DND-41 (cell line): ENCODE measurements at regions not wholly inside any gene's neighbourhood (a gene's known extent, or its start where the extent isn't known, plus 50 kb on each side); places are given as distances from the start of the nearest gene placed in this dataset.

Source experiments
- ATAC-seq: fragments of 200-7000 bp; cut with Tn5 transposase; 3 replicates; pipeline ENCODE4 v1.9.1; 2021; ENCODE audit warnings: low read depth; ENCODE audit not compliant: insufficient read depth
- DNase-seq: peaks from one replicate; pipeline ENCODE4 v3.0.0-alpha.2; 2020
- H2AFZ ChIP-seq: 2 replicates; pipeline ENCODE4 v1.6.0; 2012; ENCODE audit warnings: low read depth, low read length
- H3K27ac ChIP-seq: 2 replicates; pipeline ENCODE4 v1.5.1; 2012; ENCODE audit warnings: low read length, inconsistent platforms
- H3K27me3 ChIP-seq: fragments of 200-600 bp; sonication (generic); 2 replicates; pipeline ENCODE4 v1.6.0; 2012; ENCODE audit warnings: low read length, mild to moderate bottlenecking, inconsistent platforms; ENCODE audit not compliant: insufficient read depth, poor library complexity
- H3K36me3 ChIP-seq: 2 replicates; pipeline ENCODE4 v1.5.1; 2012; ENCODE audit warnings: low read length, inconsistent platforms; ENCODE audit not compliant: insufficient read depth
- H3K4me1 ChIP-seq: 2 replicates; pipeline ENCODE4 v1.5.1; 2012; ENCODE audit warnings: mild to moderate bottlenecking, low read length; ENCODE audit not compliant: insufficient read depth
- H3K4me2 ChIP-seq: 2 replicates; pipeline ENCODE4 v1.6.0; 2012; ENCODE audit warnings: mild to moderate bottlenecking, moderate library complexity, low read length, inconsistent platforms; ENCODE audit not compliant: insufficient read depth
- H3K4me3 ChIP-seq, 2 experiments: fragments of 200-600 bp in 1 of 2; shearing (Covaris generic) in 1 of 2; 2 replicates each; pipeline ENCODE4 v1.5.1; 2012 to 2016; ENCODE audit warnings: inconsistent platforms in 2 of 2, low read length in 2 of 2, mild to moderate bottlenecking in 2 of 2, low read depth in 1 of 2, moderate library complexity in 1 of 2
- H3K79me2 ChIP-seq: 2 replicates; pipeline ENCODE4 v1.6.0; 2012; ENCODE audit warnings: low read length, inconsistent platforms; ENCODE audit not compliant: insufficient read depth
- H3K9ac ChIP-seq: 2 replicates; pipeline ENCODE4 v1.6.0; 2012; ENCODE audit warnings: low read depth, mild to moderate bottlenecking, inconsistent platforms, low read length, moderate library complexity
- H3K9me3 ChIP-seq: 2 replicates; pipeline ENCODE4 v1.5.1; 2012; ENCODE audit warnings: low read length, moderate library complexity, mild to moderate bottlenecking, inconsistent platforms; ENCODE audit not compliant: insufficient read depth, severe bottlenecking
- H4K20me1 ChIP-seq: 2 replicates; pipeline ENCODE4 v1.6.0; 2012; ENCODE audit warnings: low read length; ENCODE audit not compliant: insufficient read depth
- EZH2 ChIP-seq: IDR thresholded peaks from 3 replicates; pipeline ENCODE4 v1.6.1; 2012; ENCODE audit warnings: borderline replicate concordance, low read depth, mild to moderate bottlenecking, moderate library complexity, low read length, inconsistent platforms; ENCODE audit not compliant: severe bottlenecking
- TF ChIP-seq, protein P1 (sequence below): IDR thresholded peaks from 2 replicates; pipeline ENCODE4 v1.5.1; 2012; ENCODE audit warnings: borderline replicate concordance, low read length, moderate library complexity, mild to moderate bottlenecking; ENCODE audit not compliant: poor library complexity, severe bottlenecking; ENCODE audit errors: extremely low read depth

DNA sequence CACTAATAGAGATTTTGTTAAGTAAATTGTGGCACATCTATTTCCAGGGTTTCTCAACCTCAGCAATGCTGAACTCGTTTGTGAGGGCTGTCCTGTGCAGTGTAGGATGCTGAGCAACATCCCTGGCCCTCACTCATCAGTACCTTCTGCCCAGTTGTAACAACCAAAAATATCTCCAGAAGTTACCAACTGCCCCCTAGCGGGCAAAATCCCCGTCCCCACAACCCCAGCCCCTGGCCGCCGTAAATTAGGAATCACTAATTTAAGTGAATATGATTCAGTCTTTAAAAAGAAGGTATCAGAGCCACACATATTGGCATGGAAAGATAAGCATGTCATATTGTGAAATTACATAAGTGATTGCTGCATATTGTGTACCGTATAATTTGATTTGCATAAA, 123.4 kb downstream of the ASB9 start:
- H3K36me3 ChIP-seq = no peaks in the 10 kb centered on the region
- no peaks in the 10 kb centered on the region for H3K9me3 ChIP-seq
- no peaks in the 10 kb centered on the region for H4K20me1 ChIP-seq
- no peaks in the 10 kb centered on the region for H3K4me1 ChIP-seq
- ATAC-seq = peak; percentile 50; the same call in 1 of the 3 replicates
- H3K4me2 ChIP-seq = no peak overlapping the region
- no peak overlapping the region for H3K9ac ChIP-seq
- H2AFZ ChIP-seq = no peak overlapping the region
- no peaks in the 10 kb centered on the region for H3K27me3 ChIP-seq
- H3K79me2 ChIP-seq = no peaks in the 10 kb centered on the region
- no peak for TF ChIP-seq EZH2
- TF ChIP-seq, protein P1, sequence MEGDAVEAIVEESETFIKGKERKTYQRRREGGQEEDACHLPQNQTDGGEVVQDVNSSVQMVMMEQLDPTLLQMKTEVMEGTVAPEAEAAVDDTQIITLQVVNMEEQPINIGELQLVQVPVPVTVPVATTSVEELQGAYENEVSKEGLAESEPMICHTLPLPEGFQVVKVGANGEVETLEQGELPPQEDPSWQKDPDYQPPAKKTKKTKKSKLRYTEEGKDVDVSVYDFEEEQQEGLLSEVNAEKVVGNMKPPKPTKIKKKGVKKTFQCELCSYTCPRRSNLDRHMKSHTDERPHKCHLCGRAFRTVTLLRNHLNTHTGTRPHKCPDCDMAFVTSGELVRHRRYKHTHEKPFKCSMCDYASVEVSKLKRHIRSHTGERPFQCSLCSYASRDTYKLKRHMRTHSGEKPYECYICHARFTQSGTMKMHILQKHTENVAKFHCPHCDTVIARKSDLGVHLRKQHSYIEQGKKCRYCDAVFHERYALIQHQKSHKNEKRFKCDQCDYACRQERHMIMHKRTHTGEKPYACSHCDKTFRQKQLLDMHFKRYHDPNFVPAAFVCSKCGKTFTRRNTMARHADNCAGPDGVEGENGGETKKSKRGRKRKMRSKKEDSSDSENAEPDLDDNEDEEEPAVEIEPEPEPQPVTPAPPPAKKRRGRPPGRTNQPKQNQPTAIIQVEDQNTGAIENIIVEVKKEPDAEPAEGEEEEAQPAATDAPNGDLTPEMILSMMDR = peak; percentile 28
- no peak overlapping the region for H3K4me3 ChIP-seq
- peak; percentile 10 for DNase-seq
- no peak overlapping the region for H3K27ac ChIP-seq

DNA sequence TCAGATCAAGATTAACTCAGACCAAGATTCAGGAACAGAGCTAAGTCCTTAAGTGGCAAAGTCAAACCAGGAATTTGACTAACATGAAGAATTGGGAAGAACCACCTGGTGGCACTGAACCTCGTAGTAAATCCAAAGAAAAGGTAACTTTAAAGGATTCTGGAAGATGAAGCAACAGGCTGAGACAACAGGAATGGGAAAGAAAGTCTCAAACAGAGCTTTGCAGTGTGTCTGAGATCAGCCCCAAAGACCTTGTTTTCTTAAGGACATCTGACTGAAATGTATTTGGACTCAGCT, 126.1 kb downstream of the ASB9 start:
- H3K79me2 ChIP-seq = no peaks in the 10 kb centered on the region
- no peak overlapping the region for H3K27ac ChIP-seq
- ATAC-seq (no peak), DNase-seq (no peak)
- TF ChIP-seq EZH2 = no peak
- TF ChIP-seq, protein P1 = no peak
- H4K20me1 ChIP-seq = no peaks in the 10 kb centered on the region
- H2AFZ ChIP-seq = no peak overlapping the region
- no peaks in the 10 kb centered on the region for H3K27me3 ChIP-seq
- H3K4me2 ChIP-seq = no peak overlapping the region
- H3K4me1 ChIP-seq = no peaks in the 10 kb centered on the region
- no peak overlapping the region for H3K9ac ChIP-seq
- H3K36me3 ChIP-seq = no peaks in the 10 kb centered on the region
- H3K9me3 ChIP-seq = no peaks in the 10 kb centered on the region
- H3K4me3 ChIP-seq = no peak overlapping the region

DNA sequence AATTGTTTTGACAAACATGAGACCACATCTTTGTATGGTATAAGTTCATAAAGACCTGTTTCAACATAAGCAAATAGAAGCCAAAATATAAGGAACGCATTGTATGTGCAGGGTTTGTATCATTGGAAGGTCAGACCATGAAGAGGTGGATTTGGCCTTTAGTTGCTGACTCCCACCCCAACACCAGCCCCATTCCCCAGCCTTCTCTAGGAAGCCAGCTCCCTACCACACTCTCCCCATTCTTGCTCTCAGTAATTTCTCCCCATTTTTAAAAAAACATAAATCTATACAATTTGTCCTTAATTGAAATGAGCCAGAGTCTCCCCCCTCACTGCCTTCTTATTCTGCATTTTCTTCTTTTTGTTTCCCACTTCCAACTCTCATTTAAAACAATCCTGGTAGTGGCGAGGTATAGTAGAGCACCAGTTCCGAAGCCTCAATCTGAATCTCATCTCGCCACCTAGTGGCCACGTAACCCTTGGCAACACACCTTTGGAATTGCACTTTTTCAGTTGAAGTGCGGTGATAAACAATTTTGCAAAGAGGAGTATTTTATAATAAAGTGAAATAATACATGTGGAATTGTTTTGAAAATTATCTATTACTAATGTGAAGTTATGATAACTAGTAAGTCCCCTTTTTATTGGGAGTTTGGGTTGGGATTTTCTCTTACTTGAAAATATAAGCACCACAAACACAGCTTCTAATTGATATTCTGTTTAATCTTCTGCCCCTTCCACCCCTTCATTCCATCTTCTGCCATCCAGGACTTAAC, 126.6 kb downstream of the ASB9 start:
- ATAC-seq = peak; percentile 60; the same call in 2 of the 3 replicates

More for the DNA sequence above, 126.6 kb downstream of the ASB9 start:
- no peaks in the 10 kb centered on the region for H3K4me1 ChIP-seq
- peak; percentile 41 for DNase-seq
- no peaks in the 10 kb centered on the region for H4K20me1 ChIP-seq
- no peak overlapping the region for H3K9ac ChIP-seq
- H3K4me2 ChIP-seq = no peak overlapping the region
- no peak overlapping the region for H2AFZ ChIP-seq
- H3K27ac ChIP-seq = no peak overlapping the region
- H3K9me3 ChIP-seq = no peaks in the 10 kb centered on the region
- H3K27me3 ChIP-seq = no peaks in the 10 kb centered on the region
- no peaks in the 10 kb centered on the region for H3K79me2 ChIP-seq
- no peak overlapping the region for H3K4me3 ChIP-seq
- H3K36me3 ChIP-seq = no peaks in the 10 kb centered on the region
- no peak for TF ChIP-seq EZH2
- TF ChIP-seq, protein P1 = peak; percentile 77
